ENCODE measurements at regions not wholly inside any gene's neighbourhood (a gene's known extent, or its start where the extent isn't known, plus 50 kb on each side); places are given as distances from the start of the nearest gene placed in this dataset.
"Not testable (repeated sequence)": the region's sequence is repeated elsewhere in the genome, so short reads cannot be mapped to it uniquely, and the experiment has no call there.

DNA sequence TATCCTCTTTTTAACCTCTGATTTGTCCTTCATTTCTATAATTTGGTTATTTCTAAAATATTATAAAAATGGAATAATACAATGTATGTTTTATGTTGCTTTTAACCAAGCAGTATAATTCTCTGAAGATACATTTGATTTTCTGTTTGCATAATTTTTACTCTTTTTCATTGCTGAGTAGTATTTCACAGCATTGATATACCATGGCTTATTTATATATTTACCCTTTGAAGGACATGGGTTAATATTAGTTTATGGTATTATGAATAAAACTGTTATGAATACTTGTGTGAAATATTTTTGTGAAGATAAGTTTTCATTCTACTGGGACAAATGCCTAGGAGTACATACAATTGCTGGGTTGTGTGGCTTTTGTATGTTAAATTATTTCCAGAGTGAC lies 748.6 kb downstream of the TENT5A start:
- DNase-seq (ENCODE audit: low spot score): no peak

DNA sequence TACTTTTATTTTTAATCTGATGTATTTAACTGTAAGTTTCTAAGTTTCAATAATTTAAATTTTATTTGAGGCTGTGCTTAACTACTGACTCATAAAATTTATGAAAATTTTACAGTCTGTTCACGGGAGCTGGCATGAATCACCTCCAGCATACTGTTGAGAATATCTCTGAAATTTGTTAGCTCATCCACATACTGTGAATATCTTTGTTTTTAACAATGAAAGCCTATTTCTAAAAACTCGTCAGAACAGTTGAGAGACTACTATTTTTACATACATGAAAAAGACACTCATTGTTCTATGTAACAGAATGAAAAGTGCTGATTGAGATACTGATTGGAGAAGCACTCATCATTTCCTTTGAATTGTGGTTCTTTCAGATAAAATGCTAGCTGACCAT lies 749.3 kb downstream of the TENT5A start:
- DNase-seq (ENCODE audit: low spot score): no peak

DNA sequence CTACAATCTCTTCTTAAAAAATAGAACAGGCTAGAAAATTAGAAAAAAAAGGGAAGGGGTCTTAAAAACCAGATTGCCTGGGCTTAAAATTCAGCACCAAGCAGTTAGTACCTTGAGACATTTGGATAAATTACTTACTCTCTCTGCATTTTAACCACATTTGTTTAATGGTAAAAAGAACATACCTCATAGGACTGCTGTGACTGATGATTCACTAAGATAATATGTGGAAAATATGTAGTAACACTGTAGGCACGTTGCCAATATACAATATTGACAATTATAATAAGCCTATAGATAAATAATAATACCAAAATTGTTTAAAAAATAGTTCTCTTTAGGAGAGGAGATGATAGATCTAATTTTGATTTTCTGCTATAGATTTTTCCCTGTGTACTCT lies 750.4 kb downstream of the TENT5A start:
- DNase-seq (ENCODE audit: low spot score): no peak

DNA sequence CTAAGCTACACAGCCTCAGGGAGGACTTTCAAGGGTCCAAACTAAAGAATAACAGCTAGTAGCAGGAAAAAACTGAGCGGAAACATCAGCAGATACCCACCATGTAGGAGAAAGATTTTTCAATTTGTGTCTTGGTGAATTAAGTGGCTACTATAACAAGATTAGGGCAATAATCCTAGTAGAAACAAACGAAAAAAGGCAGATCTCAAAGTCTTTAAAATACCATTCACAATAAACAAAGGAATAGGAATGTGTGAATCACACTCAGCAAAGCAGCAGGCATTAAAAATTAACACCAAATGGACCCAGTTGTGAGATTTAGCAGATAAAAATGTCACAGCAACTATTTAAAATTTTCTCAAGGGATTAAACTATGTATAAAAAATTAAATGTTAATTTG lies 761.2 kb downstream of the TENT5A start:
- no peak for DNase-seq (ENCODE audit: low spot score)

DNA sequence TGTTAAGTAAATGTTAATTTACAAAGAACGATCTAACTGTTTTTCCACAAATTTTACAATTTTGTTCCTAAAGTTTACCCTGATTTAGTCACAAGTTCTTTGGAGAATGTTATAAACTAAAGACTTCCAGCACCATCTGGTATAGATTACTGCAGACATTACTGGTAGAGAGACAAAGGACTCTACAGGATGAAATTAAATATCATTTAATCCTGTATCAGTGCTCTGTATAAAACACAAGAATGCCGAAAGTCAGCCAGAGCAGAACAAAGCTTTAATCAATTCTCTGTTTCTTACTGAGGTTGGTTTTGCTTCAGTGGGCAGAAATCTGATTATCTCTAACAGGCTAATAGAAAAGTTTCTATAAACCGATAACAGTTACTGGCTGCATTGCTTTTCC lies 763.6 kb downstream of the TENT5A start:
- no peak for DNase-seq (ENCODE audit: low spot score)

DNA sequence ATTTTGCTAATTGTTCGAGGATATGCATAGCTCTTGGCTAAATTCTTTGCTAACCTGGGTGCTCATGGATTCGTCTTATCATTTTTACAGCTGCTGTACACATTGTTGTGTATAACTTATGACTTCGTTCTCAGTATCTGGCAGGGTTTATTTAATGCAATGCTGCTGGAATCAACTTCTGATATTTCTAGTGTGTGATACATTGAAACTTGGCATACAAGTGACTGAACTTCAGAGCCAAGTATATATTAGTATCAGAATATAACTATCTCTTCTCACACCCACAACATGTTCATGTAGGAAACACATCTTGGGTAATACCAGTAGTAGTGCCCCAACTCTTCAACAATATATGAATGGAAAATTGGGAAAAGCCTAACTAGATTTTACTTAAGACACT lies 764.2 kb downstream of the TENT5A start:
- DNase-seq (ENCODE audit: low spot score): no peak

DNA sequence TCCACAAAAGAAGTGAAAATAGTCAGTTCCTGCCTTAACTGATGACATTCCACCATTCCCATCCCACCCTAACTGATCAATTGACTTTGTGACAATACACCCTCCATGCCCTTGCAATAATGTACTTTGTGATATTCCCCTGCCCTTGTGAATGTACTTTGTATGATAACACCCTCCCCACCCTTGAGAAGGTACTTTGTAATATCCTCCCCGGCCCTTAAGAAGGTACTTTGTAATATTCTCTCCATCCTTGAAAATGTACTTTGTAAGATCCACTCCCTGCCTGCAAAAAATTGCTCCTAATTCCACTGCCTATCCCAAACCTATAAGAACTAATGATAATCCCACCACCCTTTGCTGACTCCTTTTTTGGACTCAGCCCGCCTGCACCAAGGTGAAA lies 771.3 kb downstream of the TENT5A start:
- not testable (repeated sequence) for DNase-seq (ENCODE audit: low spot score)

DNA sequence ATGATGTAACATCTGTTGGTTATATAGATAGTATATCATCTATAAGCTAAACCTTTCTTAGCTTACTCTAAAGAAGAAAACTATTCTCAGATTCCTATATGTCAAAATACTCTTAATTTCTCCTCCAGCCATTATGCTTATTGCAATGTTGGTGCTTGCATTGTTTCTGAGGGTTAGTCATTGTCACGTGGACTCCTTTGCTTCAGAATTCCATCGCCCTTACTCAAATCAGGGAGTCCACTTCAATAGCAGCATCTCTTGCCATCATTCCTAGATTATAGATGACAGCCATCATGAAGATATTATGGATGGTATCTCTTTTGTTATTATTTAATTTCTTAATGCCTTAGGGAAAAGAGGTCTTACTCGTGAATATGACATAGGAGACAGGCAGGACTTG lies 776.1 kb downstream of the TENT5A start:
- no peak for DNase-seq (ENCODE audit: low spot score)

DNA sequence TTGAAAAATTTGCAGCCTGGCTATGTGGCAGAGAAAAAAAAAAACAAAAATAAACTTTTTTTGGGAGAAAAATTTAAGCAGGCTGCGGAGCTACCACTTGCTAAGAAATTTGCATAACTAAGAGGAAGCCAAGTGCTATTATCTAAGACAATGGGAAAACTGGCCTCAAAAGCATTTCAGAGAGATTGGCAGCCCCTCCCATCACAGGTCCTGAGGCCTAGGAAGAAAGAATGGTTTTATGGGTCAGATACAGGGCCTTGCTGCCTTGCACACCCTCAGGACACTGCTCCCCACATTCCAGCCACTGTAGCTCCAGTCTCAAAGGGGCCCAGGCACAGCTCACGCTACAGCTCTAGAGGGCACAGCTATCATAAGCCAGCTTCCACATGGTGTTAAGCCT lies 777.9 kb downstream of the TENT5A start:
- no peak for DNase-seq (ENCODE audit: low spot score)

DNA sequence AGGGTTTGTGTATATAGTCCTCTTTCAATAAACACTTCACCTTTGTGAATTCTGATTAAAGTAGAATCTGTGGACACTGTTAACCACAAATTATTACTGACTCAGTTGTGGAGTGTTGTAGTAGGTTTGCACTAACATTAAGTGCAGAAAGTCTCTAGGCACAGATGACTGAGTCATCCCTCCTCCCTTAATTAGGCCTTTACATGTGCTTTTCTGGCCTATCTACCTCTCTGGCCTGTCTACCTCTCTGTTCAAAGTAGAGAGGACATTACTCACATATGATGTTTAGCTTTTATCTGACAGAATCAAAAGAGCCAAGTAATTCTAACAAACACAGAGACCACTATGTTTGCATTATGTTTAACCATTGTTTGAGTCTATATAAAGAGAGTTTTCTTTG lies 783.0 kb downstream of the TENT5A start:
- DNase-seq (ENCODE audit: low spot score): peak; percentile 77

DNA sequence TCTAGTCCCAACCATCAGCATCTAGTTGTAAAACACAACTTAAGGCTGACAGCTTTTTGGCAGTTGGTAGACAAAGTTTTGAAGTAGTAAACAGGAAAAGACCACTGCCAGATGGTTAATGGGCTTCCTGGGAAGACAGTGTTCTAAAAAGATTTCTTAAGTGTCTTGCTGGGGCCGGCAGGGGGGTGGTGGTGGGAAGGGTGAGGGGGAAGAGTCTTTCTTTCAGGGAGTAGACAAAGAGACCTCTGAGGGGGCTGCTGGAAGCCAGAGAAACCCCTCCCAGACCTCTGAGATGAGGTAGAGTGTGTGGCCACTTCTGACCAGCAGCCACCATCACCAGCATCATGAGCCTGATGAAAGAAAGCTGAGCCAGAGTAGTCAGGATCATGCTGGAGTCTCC lies 784.9 kb downstream of the TENT5A start:
- DNase-seq (ENCODE audit: low spot score): no peak

DNA sequence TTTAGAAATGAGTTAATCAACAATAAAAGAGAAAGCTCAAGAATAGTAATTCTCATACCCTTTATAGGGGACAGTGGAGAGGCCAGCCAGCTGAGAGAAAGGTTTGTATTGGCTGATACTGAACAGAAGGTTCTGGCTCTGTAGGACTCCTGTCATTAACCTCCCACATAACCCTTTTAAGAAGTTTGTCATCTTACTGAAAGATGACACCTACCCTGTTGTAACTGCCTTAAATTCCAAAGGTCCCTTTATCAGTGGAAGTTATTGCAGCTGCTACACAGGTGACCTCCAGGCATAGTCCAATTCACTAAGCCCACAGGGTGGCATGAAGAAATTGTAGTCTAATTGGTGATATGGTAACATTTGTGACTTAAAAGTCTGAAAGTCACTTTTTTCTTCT lies 790.1 kb downstream of the TENT5A start:
- peak; percentile 27 for DNase-seq (ENCODE audit: low spot score)

DNA sequence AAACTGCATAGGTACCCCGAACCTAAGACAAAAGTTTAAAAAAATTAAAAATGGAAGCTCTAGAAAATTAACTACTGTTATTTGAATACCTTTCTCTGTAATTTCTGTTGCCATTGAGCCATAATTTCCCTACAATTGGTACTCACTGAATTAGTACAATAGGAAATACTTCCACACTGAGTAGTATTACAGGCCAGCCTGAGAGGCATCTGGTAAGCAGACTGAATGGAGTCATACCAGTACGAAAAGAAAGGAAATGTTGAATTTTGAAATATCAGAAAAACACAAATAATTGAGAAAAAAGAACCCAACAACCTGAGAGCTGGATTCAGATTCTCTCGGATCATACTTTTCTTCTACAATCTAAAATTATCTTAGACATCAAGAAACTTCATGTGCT lies 791.3 kb downstream of the TENT5A start:
- DNase-seq (ENCODE audit: low spot score): no peak

DNA sequence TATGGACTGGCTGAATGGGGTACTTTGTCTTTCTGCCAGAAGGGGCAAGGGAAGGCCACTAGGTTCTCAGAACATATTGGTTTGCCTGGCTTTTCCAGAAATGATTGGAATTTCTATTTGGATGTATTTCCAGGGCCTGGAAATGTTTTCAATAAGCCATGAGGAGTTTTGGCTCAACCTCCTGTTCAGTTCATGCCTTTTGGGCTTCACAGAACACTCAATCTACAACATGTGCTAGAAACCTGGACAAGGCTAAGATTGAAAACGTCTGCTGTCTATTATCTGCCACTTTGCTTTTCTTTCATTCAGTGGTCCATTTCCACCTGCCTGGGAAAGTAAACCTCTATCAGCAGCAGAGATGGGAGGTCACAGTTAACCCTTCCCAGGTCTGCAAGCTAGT lies 793.4 kb downstream of the TENT5A start:
- DNase-seq (ENCODE audit: low spot score): no peak

DNA sequence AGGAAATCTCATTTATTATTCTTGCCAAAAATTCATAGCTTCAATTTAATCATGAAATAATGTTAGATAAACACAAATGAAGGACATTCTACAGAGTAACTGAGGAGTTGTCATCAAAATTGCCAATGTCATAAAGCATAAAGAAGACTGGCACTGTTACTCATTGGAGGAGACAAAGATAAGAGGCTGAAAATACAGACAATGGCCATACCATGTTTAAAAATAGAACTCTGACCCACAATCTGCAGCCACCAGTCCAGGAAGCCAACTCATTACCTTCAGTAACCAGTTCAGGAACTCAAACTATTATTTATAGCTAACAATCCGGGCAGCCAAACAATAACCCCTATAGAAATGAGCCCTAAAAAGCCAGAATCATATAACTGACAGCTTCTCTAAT lies 795.6 kb downstream of the TENT5A start:
- no peak for DNase-seq (ENCODE audit: low spot score)

DNA sequence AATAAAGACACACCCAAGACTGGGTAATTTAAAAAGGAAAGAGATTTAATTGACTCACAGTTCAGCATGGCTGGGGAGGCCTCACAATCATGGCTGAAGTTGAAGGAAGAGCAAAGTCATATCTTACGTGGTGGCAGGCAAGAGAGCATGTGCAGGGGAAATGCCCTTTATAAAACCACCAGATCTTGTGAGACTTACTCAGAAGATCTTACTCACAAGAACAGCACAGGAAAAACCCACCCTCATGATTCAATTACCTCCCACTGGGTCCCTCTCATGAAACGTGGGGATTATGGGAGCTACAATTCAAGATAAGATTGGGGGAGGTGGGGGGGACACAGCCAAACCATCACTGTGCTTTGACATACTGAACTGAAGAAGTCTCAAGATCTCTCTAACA lies 800.0 kb downstream of the TENT5A start:
- DNase-seq (ENCODE audit: low spot score): not testable (repeated sequence)

DNA sequence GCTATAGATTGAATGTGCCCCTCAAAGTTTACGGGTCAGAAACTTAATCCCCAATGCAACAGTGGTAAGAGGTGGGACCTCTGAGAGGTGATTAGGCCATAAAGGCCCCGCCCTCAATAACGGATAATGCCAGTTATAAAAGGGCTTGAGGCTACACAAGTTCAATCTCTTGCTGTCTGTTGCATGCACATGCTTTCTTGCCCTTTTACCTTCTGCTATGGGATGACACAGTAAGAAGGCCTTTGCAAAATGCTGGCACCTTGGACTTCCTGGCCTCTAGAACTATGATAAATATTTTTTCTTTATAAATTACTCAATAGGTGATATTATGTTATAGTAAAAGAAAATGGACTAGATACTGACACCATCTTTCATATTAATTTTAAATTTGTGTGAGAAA lies 806.1 kb downstream of the TENT5A start:
- no peak for DNase-seq (ENCODE audit: low spot score)

DNA sequence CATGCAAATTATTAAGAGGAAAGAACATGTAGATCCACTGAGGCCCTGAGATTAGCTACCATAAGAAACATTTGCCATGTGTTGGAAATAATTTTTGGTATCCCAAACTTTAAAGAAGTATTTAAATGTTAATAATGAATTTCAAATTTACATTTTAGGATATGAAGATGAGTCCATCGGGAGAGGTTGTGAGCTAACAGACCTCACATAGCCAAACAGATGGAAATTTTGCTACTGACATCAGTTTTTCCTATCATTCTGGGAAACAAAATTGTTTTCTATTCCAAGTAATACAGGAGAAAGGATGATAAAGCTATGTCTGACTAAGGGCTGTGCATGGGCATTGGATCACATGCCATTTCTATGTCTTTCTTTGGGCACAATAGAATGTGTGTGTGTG lies 809.6 kb downstream of the TENT5A start:
- DNase-seq (ENCODE audit: low spot score): no peak

DNA sequence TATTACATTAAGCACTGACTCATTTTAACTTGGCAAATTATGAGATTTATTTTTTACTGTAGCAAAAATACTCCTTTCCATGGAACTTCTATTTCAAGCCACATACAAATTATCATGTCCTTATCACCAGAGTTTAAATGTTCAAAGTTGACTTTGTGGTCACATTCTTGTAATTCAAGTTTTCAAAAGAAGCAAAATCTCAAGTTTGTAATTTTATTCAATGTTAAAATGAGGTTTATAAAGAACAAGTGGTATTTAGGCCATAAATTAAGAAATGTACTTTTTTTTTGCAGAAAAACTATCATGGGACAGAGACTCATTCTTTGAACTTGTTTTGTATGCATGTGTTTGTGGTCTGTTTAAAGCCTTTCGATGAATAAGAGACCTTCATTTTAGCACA lies 811.5 kb downstream of the TENT5A start:
- no peak for DNase-seq (ENCODE audit: low spot score)

DNA sequence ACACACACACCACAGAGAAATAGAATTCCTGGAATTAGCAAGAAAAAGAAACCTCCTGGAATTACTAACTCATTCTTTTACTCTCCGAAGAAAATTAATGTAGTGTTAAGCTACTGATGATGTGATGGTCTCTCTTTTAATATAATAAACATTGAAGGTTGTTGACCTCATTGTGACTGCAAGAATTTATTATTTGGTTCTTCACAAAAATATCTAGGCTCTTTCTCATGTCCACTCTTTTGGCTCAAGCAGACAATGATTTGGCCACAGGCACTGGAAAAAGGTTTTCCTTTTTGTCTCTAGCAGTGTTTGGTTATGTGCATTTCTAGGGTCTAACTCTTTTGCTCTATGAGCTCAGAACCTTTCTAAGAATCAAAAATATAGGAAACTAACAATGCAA lies 811.9 kb downstream of the TENT5A start:
- no peak for DNase-seq (ENCODE audit: low spot score)

DNA sequence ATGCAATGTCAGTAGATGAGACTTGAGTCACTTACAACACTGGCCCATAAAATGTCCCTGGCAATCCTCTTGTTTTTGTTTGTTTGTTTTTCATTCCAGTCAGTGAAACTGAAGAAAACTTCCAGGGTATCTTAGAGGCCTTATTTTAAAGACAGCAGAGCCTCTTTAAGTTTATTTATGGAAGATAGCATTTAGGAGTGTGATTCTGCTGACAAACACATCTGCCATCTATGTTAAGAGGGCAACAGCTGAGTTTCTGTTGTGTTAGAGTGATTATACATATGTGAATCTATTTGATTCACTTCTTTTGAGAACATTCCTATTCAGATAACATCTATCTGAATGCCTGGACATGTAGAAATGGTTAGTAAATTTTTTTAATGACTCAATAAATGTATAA lies 812.6 kb downstream of the TENT5A start:
- DNase-seq (ENCODE audit: low spot score): no peak

DNA sequence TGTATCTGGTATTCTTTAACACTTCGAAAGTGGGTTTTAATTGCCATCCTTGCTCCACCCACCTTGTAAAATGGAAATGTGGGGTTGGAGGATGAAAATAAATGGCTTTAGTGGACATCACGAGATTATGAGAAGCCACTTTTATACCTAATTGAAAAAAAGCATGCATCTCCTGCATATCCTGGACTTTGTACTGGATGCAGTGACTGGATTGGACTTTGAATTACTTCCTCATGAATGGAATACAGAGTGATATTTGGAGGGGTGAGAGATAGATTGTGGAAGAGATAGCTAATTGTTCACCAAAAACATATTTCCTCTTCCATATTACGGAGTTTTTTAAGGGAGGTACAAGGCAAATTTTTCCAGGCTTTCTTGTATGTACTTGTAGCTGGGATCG lies 813.0 kb downstream of the TENT5A start:
- DNase-seq (ENCODE audit: low spot score): no peak

DNA sequence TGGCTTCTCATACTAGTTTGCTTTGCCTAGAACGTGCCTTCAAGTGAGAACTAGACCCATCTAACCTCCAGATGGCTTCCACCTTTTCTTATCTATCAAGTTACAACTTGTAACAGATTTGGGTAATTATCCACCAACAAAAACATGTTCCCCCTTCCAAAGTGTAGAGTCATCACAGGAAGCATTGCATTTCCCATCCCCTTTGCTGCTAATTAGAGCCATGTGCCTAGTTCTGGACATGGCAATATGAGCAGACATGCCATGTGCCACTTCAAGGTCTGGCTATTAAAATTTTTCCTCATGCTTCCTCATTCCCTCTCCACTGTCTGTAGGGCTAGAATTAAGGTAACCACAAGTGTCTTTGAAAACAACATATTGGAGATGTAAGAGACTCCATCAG lies 814.4 kb downstream of the TENT5A start:
- DNase-seq (ENCODE audit: low spot score): no peak

DNA sequence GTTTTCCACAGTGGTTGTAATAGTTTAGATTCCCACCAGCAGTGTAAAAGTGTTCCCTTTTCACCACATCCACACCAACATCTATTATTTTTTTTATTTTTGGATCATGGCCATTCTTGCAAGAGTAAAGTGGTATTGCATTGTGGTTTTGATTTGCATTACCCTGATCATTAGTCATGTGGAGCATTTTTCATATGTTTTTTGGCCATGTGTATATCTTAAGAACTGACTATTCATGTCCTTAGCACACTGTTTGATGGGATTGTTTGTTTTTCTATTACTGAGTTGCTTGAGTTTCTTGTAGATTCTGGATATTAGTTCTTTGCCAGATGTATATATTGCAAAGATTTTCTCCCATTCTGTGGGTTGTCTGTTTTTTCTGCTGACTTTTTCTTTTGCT lies 820.1 kb downstream of the TENT5A start:
- DNase-seq (ENCODE audit: low spot score): no peak

DNA sequence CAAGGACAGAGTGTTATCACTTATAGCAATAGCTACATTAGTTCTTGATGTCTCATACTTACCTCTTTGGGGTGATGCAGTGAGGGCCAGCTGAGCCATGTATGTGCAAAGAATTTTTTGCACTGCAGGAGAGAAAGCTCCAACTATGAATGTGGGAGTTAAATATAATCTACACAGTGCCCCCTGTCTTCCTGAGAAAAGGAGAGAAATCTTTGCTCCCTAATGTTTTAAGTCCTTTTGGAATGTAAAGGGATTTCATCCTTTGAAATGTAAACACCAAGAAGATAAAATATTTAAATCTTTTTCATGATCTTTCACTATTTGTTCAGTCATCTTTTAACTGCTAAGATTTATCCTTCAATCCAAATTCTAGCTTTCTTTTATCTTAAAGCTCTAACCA lies 822.1 kb downstream of the TENT5A start:
- DNase-seq (ENCODE audit: low spot score): no peak

Data from SW480 (cell line).